ENCODE measurements at regions not wholly inside any gene's neighbourhood (a gene's known extent, or its start where the extent isn't known, plus 50 kb on each side); places are given as distances from the start of the nearest gene placed in this dataset.

DNA sequence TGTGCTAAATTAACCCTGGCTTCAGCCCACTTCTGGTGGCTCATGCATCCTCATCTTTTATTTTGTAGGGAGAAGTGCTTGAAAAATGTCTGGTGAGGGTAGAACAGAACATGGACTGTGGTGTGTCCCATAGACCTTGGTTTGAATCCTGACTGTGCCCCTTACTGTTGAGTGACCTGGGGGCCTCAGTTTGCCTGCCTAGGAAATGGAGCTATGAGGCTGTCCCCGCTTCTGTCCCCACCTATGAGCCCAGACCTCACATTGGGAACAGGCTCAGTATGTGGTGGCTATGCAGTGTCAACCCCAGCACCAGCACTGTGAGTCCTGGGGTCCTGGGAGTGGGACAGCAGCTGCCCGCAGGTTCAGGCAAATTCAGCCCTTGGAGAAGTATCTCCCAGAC lies 186.3 kb upstream of the GSE1 start:
- TF ChIP-seq, protein P1, sequence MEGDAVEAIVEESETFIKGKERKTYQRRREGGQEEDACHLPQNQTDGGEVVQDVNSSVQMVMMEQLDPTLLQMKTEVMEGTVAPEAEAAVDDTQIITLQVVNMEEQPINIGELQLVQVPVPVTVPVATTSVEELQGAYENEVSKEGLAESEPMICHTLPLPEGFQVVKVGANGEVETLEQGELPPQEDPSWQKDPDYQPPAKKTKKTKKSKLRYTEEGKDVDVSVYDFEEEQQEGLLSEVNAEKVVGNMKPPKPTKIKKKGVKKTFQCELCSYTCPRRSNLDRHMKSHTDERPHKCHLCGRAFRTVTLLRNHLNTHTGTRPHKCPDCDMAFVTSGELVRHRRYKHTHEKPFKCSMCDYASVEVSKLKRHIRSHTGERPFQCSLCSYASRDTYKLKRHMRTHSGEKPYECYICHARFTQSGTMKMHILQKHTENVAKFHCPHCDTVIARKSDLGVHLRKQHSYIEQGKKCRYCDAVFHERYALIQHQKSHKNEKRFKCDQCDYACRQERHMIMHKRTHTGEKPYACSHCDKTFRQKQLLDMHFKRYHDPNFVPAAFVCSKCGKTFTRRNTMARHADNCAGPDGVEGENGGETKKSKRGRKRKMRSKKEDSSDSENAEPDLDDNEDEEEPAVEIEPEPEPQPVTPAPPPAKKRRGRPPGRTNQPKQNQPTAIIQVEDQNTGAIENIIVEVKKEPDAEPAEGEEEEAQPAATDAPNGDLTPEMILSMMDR (IDR thresholded peaks at IDR 0.05; ENCODE audit: poor library complexity): no peak
- TF ChIP-seq EZH2 (IDR thresholded peaks at IDR 0.05; ENCODE audit: borderline replicate concordance): no peak

All from hepatocyte (in vitro differentiated cells).